HEK293 (cell line): ENCODE measurements at regions not wholly inside any gene's neighbourhood (a gene's known extent, or its start where the extent isn't known, plus 50 kb on each side); places are given as distances from the start of the nearest gene placed in this dataset.

Source experiments
- CTCF ChIA-PET: fragments of 350-600 bp; formaldehyde crosslinking; extraction: SDS; loops from one replicate; lab custom pipeline; 2021; ENCODE audit warnings: antibody characterized with exemption; lab: Yijun Ruan, JAX
- POLR2A ChIA-PET: fragments of 300-600 bp; formaldehyde crosslinking; extraction: SDS; loops from one replicate; lab custom pipeline; 2020; ENCODE audit warnings: antibody characterized with exemption, inconsistent platforms; lab: Yijun Ruan, JAX
- H3K27ac ChIP-seq: fragments of 200-500 bp; sonication (Bioruptor generic); 2 replicates; pipeline ENCODE4 v1.5.1; 2014; ENCODE audit warnings: low read depth, low read length, control low read depth, inconsistent platforms; ENCODE audit errors: extremely low read depth
- H3K36me3 ChIP-seq, 2 experiments: fragments of 200-500 bp in 1 of 2; sonication (Bioruptor generic) in 1 of 2; 1 replicate in 1 of 2; 2 replicates in 1 of 2; pipeline ENCODE4 v1.5.1; 2014 to 2017; ENCODE audit warnings: inconsistent platforms in 2 of 2, low read length in 2 of 2; ENCODE audit not compliant: control insufficient read depth in 2 of 2, insufficient read depth in 1 of 2
- H3K4me1 ChIP-seq: fragments of 200-500 bp; sonication (Bioruptor generic); 2 replicates; pipeline ENCODE4 v1.5.1; 2014; ENCODE audit warnings: mild to moderate bottlenecking, low read length, inconsistent platforms; ENCODE audit not compliant: control insufficient read depth, insufficient read depth
- H3K4me3 ChIP-seq: 2 replicates; pipeline ENCODE4 v1.5.1; 2011; ENCODE audit warnings: low read depth, mild to moderate bottlenecking, control low read depth, low read length, moderate library complexity
- H3K9me3 ChIP-seq: fragments of 200-500 bp; sonication (Bioruptor generic); 2 replicates; pipeline ENCODE4 v1.5.1; 2014; ENCODE audit warnings: low read depth, low read length, inconsistent platforms; ENCODE audit not compliant: control insufficient read depth, insufficient read depth
- FEZF1 ChIP-seq: fragments of 450-650 bp; formaldehyde crosslinking; IDR thresholded peaks from 2 replicates; pipeline ENCODE4 v1.5.1; 2016; ENCODE audit warnings: missing biosample characterization, missing genetic modification characterization
- GFI1B ChIP-seq: fragments of 450-650 bp; formaldehyde crosslinking; IDR thresholded peaks from 2 replicates; pipeline ENCODE4 v1.5.1; 2016; ENCODE audit warnings: missing biosample characterization, missing genetic modification characterization
- GLI4 ChIP-seq: fragments of 450-650 bp; formaldehyde crosslinking; IDR thresholded peaks from 2 replicates; pipeline ENCODE4 v1.5.1; 2016; ENCODE audit warnings: missing biosample characterization, missing genetic modification characterization
- GLIS1 ChIP-seq: fragments of 450-650 bp; formaldehyde crosslinking; IDR thresholded peaks from 2 replicates; pipeline ENCODE4 v1.5.1; 2016; ENCODE audit warnings: missing biosample characterization, missing genetic modification characterization
- HOXD13 ChIP-seq: sonication (generic); formaldehyde crosslinking; IDR thresholded peaks from 2 replicates; pipeline ENCODE4 v1.8.0; 2022; ENCODE audit warnings: missing genetic modification reagents, borderline replicate concordance
- KLF16 ChIP-seq: fragments of 450-650 bp; formaldehyde crosslinking; IDR thresholded peaks from 2 replicates; pipeline ENCODE4 v1.5.1; 2017; ENCODE audit warnings: missing biosample characterization, missing genetic modification characterization
- KLF17 ChIP-seq: fragments of 450-650 bp; formaldehyde crosslinking; IDR thresholded peaks from 2 replicates; pipeline ENCODE4 v1.5.1; 2016; ENCODE audit warnings: missing biosample characterization, missing genetic modification characterization
- KLF9 ChIP-seq: fragments of 450-650 bp; formaldehyde crosslinking; IDR thresholded peaks from 2 replicates; pipeline ENCODE4 v1.5.1; 2016; ENCODE audit warnings: missing biosample characterization, missing genetic modification characterization, low read depth
- PBX3 ChIP-seq: sonication (generic); formaldehyde crosslinking; IDR thresholded peaks from 2 replicates; pipeline ENCODE4 v1.8.1; 2022; ENCODE audit warnings: mild to moderate bottlenecking, moderate library complexity, missing genetic modification reagents
- PRDM4 ChIP-seq: fragments of 450-650 bp; formaldehyde crosslinking; IDR thresholded peaks from 2 replicates; pipeline ENCODE4 v1.5.1; 2017; ENCODE audit warnings: missing biosample characterization, missing genetic modification characterization
- PRDM6 ChIP-seq: fragments of 450-650 bp; formaldehyde crosslinking; IDR thresholded peaks from 2 replicates; pipeline ENCODE4 v1.5.1; 2017; ENCODE audit warnings: missing biosample characterization, missing genetic modification characterization
- SCRT2 ChIP-seq: fragments of 450-650 bp; formaldehyde crosslinking; IDR thresholded peaks from 2 replicates; pipeline ENCODE4 v1.5.1; 2016; ENCODE audit warnings: missing biosample characterization, missing genetic modification characterization
- ZBTB17 ChIP-seq: fragments of 450-650 bp; formaldehyde crosslinking; IDR thresholded peaks from 2 replicates; pipeline ENCODE4 v1.5.1; 2016; ENCODE audit warnings: missing biosample characterization, missing genetic modification characterization
- ZBTB48 ChIP-seq: fragments of 450-650 bp; formaldehyde crosslinking; IDR thresholded peaks from 2 replicates; pipeline ENCODE4 v1.5.1; 2016; ENCODE audit warnings: missing biosample characterization, missing genetic modification characterization
- ZFP69B ChIP-seq: fragments of 450-650 bp; formaldehyde crosslinking; IDR thresholded peaks from 2 replicates; pipeline ENCODE4 v1.5.1; 2016; ENCODE audit warnings: missing biosample characterization, missing genetic modification characterization
- ZNF10 ChIP-seq: fragments of 450-650 bp; formaldehyde crosslinking; IDR thresholded peaks from 2 replicates; pipeline ENCODE4 v1.5.1; 2017; ENCODE audit warnings: missing biosample characterization, missing genetic modification characterization
- ZNF148 ChIP-seq: fragments of 450-650 bp; formaldehyde crosslinking; IDR thresholded peaks from 2 replicates; pipeline ENCODE4 v1.5.0; 2017; ENCODE audit warnings: missing biosample characterization, missing genetic modification characterization, borderline replicate concordance
- ZNF2 ChIP-seq: fragments of 450-650 bp; formaldehyde crosslinking; IDR thresholded peaks from 2 replicates; pipeline ENCODE4 v1.5.1; 2016; ENCODE audit warnings: missing biosample characterization, missing genetic modification characterization
- ZNF24 ChIP-seq: fragments of 450-650 bp; formaldehyde crosslinking; IDR thresholded peaks from 2 replicates; pipeline ENCODE4 v1.5.1; 2016; ENCODE audit warnings: missing biosample characterization, missing genetic modification characterization
- ZNF266 ChIP-seq: fragments of 450-650 bp; formaldehyde crosslinking; IDR thresholded peaks from 2 replicates; pipeline ENCODE4 v1.5.1; 2016; ENCODE audit warnings: missing biosample characterization, missing genetic modification characterization, low read depth
- ZNF37A ChIP-seq: fragments of 450-650 bp; IDR thresholded peaks from 2 replicates; pipeline ENCODE4 v1.5.1; 2018; ENCODE audit warnings: missing biosample characterization, missing genetic modification characterization
- ZNF426 ChIP-seq: fragments of 450-650 bp; formaldehyde crosslinking; IDR thresholded peaks from 2 replicates; pipeline ENCODE4 v1.5.1; 2017; ENCODE audit warnings: missing biosample characterization, missing genetic modification characterization, mild to moderate bottlenecking, inconsistent platforms, moderate library complexity
- ZNF561 ChIP-seq: fragments of 450-650 bp; IDR thresholded peaks from 2 replicates; pipeline ENCODE4 v1.5.1; 2018; ENCODE audit warnings: missing biosample characterization, missing genetic modification characterization, borderline replicate concordance
- ZNF660 ChIP-seq: fragments of 450-650 bp; IDR thresholded peaks from 2 replicates; pipeline ENCODE4 v1.5.1; 2018; ENCODE audit warnings: missing biosample characterization, mild to moderate bottlenecking, missing genetic modification characterization
- ZNF670 ChIP-seq: fragments of 450-650 bp; formaldehyde crosslinking; IDR thresholded peaks from 2 replicates; pipeline ENCODE4 v1.5.1; 2016; ENCODE audit warnings: missing biosample characterization, missing genetic modification characterization, low read depth
- ZNF843 ChIP-seq: fragments of 450-650 bp; formaldehyde crosslinking; IDR thresholded peaks from 2 replicates; pipeline ENCODE4 v1.5.1; 2016; ENCODE audit warnings: missing biosample characterization, missing genetic modification characterization
- ZSCAN5A ChIP-seq: fragments of 450-650 bp; formaldehyde crosslinking; IDR thresholded peaks from 2 replicates; pipeline ENCODE4 v1.5.1; 2016; ENCODE audit warnings: missing biosample characterization, missing genetic modification characterization

GRCh38 chr15:70493787-70494516 is 269.4 kb downstream of the UACA start:
- H3K4me3 ChIP-seq, result no peak overlapping the region
- H3K27ac ChIP-seq, result peak overlapping the region; percentile 94
- no peaks in the 10 kb centered on the region for H3K9me3 ChIP-seq
- no peaks in the 10 kb centered on the region for H3K36me3 ChIP-seq
- CTCF ChIA-PET, result interaction anchor here (0.6 to 6.9 kb wide), 3 partner anchors 13 to 1016 kb away, joined by 3 to 181 read pairs (median 4); no protein-coding TSS in a partner anchor
- POLR2A ChIA-PET, result interaction anchor here (0.8 to 3.0 kb wide), 3 partner anchors 12 to 91 kb away, joined by 3 to 17 read pairs (median 3); no protein-coding TSS in a partner anchor
- H3K4me1 ChIP-seq, result peaks cover 40% of the 10 kb centered on the region
- TF ChIP-seq FEZF1 (tag by site-specific recombination) (peak; percentile 88), ZNF37A (tag by site-specific recombination) (no peak), PBX3 (CRISPR knock-in tag) (0 out of 2 replicates have a peak, but pooled peaks have one; percentile 34), HOXD13 (0 out of 2 replicates have a peak, but pooled peaks have one; percentile 61), ZNF843 (tag by site-specific recombination) (peak; percentile 98), KLF16 (peak; percentile 86), ZNF148 (peak; percentile 94), GLI4 (tag by site-specific recombination) (no peak), GFI1B (peak; percentile 83; the same call in 1 of the 2 replicates), KLF9 (tag by site-specific recombination) (peak; percentile 50; the same call in 1 of the 2 replicates), ZNF10 (peak; percentile 56; the same call in 1 of the 2 replicates), PRDM6 (tag by site-specific recombination) (peak; percentile 96), PRDM4 (tag by site-specific recombination) (peak; percentile 81), ZBTB17 (tag by site-specific recombination) (peak; percentile 72), ZNF2 (tag by site-specific recombination) (peak; percentile 85; the same call in 1 of the 2 replicates), KLF17 (tag by site-specific recombination) (peak; percentile 100), ZBTB48 (no peak), ZNF561 (peak; percentile 89), ZNF660 (tag by site-specific recombination) (peak; percentile 92), ZFP69B (tag by site-specific recombination) (peak; percentile 83), ZNF670 (tag by site-specific recombination) (no peak), ZSCAN5A (tag by site-specific recombination) (peak; percentile 34; the same call in 1 of the 2 replicates), ZNF426 (tag by site-specific recombination) (no peak), ZNF24 (tag by site-specific recombination) (peak; percentile 100), GLIS1 (tag by site-specific recombination) (peak; percentile 94), SCRT2 (tag by site-specific recombination) (peak; percentile 96), ZNF266 (tag by site-specific recombination) (no peak)
